B cell (primary cell): ENCODE measurements at regions not wholly inside any gene's neighbourhood (a gene's known extent, or its start where the extent isn't known, plus 50 kb on each side); places are given as distances from the start of the nearest gene placed in this dataset.

Experiments used
- ATAC-seq: fragments of 200-7000 bp; cut with Tn5 transposase; one replicate; pipeline ENCODE4 v1.10.0; 2021; ENCODE audit warnings: low read depth, mild to moderate bottlenecking, moderate number of reproducible peaks, moderate library complexity
- CTCF ChIA-PET: fragments of 350-600 bp; sonication (Branson Sonifier 250); formaldehyde crosslinking; loops from one replicate; lab custom pipeline; 2021; ENCODE audit warnings: antibody characterized with exemption, inconsistent platforms; lab: Charles Lee
- POLR2A ChIA-PET: fragments of 350-600 bp; sonication (Branson Sonifier 250); formaldehyde crosslinking; loops from one replicate; lab custom pipeline; 2021; ENCODE audit warnings: antibody characterized with exemption; lab: Charles Lee
- DNase-seq: peaks from one replicate; pipeline ENCODE4 v3.0.0; 2013
- H2AFZ ChIP-seq: 2 replicates; pipeline ENCODE4 v1.6.1; 2012; ENCODE audit warnings: mild to moderate bottlenecking, low read depth, low read length; ENCODE audit not compliant: insufficient read depth, poor library complexity, severe bottlenecking
- H3K27ac ChIP-seq, 2 donors: 1 replicate in 1 of 2; 2 replicates in 1 of 2; pipeline ENCODE4 v1.5.1; 2012 to 2013; ENCODE audit warnings: low read length in 2 of 2, mild to moderate bottlenecking in 2 of 2, moderate library complexity in 1 of 2
- H3K27me3 ChIP-seq, 4 experiments: fragments of 200-600 bp in 1 of 4; sonication (generic) in 1 of 4; replicated peaks in 1 of 4; 1 replicate in 2 of 4; 2 replicates in 2 of 4; pipeline versions ENCODE4 v1.6.1 to v1.7.0; 2013 to 2016; ENCODE audit warnings: low read length in 3 of 4, mild to moderate bottlenecking in 2 of 4, mixed read lengths in 1 of 4, moderate library complexity in 1 of 4; ENCODE audit not compliant: insufficient read depth in 4 of 4, control insufficient read depth in 3 of 4; ENCODE audit errors: control extremely low read depth in 1 of 4
- H3K36me3 ChIP-seq, 2 experiments: replicated peaks in 1 of 2; 1 replicate in 1 of 2; 2 replicates in 1 of 2; pipeline versions ENCODE4 v1.6.1 to v1.7.1; 2013; ENCODE audit warnings: low read length in 1 of 2; ENCODE audit not compliant: insufficient read depth in 2 of 2, control insufficient read depth in 1 of 2; ENCODE audit errors: control extremely low read depth in 1 of 2, extremely low read depth in 1 of 2
- H3K4me1 ChIP-seq, 2 donors: fragments of 200-600 bp in 1 of 2; sonication (generic) in 1 of 2; 1 replicate in 1 of 2; 2 replicates in 1 of 2; pipeline versions ENCODE4 v1.5.1 to v1.6.1; 2013 to 2017; ENCODE audit warnings: low read length in 2 of 2; ENCODE audit not compliant: control insufficient read depth in 2 of 2, insufficient read depth in 2 of 2
- H3K4me2 ChIP-seq: replicated peaks from 2 replicates; pipeline ENCODE3; 2012; ENCODE audit warnings: mild to moderate bottlenecking, low read depth, low read length; ENCODE audit not compliant: poor library complexity, severe bottlenecking
- H3K4me3 ChIP-seq, 5 experiments: fragments of 200-600 bp in 1 of 5; sonication (generic) in 1 of 5; 1 replicate in 3 of 5; 2 replicates in 2 of 5; pipeline versions ENCODE4 v1.5.1 to v1.7.0; 2011 to 2016; ENCODE audit warnings: low read length in 4 of 5, mild to moderate bottlenecking in 4 of 5, low read depth in 2 of 5, control low read depth in 1 of 5, moderate library complexity in 1 of 5; ENCODE audit not compliant: insufficient read depth in 1 of 5; ENCODE audit errors: control extremely low read depth in 1 of 5, extremely low read depth in 1 of 5
- H3K79me2 ChIP-seq: fragments of 200-600 bp; sonication (generic); one replicate; pipeline ENCODE4 v1.6.0; 2016; ENCODE audit warnings: low read length; ENCODE audit not compliant: control insufficient read depth, insufficient read depth
- H3K9ac ChIP-seq: fragments of 200-600 bp; sonication (generic); 2 replicates; pipeline ENCODE4 v1.6.1; 2017; ENCODE audit warnings: mild to moderate bottlenecking, low read length, moderate library complexity
- H3K9me3 ChIP-seq, 3 donors: one replicate each; pipeline versions ENCODE4 v1.6.1 to v1.7.1; 2013; ENCODE audit warnings: low read length in 2 of 3; ENCODE audit not compliant: control insufficient read depth in 2 of 3, insufficient read depth in 1 of 3; ENCODE audit errors: control extremely low read depth in 1 of 3
- H4K20me1 ChIP-seq: 2 replicates; pipeline ENCODE4 v1.6.0; 2012; ENCODE audit warnings: mild to moderate bottlenecking, low read length; ENCODE audit not compliant: insufficient read depth, control insufficient read depth, poor library complexity, severe bottlenecking
- H3K27ac Mint-ChIP-seq: one replicate; pipeline ENCODE4 v1.8.0; 2021; ENCODE audit warnings: mixed read lengths
- H3K27me3 Mint-ChIP-seq: one replicate; pipeline ENCODE4 v1.8.0; 2021; ENCODE audit warnings: mixed read lengths
- H3K4me1 Mint-ChIP-seq: one replicate; pipeline ENCODE4 v1.8.0; 2021; ENCODE audit warnings: mixed read lengths
- H3K4me3 Mint-ChIP-seq: one replicate; pipeline ENCODE4 v1.8.0; 2021; ENCODE audit warnings: mixed read lengths
- H3K9me3 Mint-ChIP-seq: one replicate; pipeline ENCODE4 v1.8.0; 2022; ENCODE audit warnings: mixed read lengths; ENCODE audit not compliant: insufficient read depth
- EZH2 ChIP-seq: IDR thresholded peaks from 2 replicates; pipeline ENCODE4 v1.6.1; 2012; ENCODE audit warnings: borderline replicate concordance, low read depth, mild to moderate bottlenecking, moderate library complexity, low read length; ENCODE audit not compliant: insufficient read depth, poor library complexity, severe bottlenecking
- WGBS: methylation state at CpG from one replicate; pipeline ENCODE4 v1.1.5; 2013; ENCODE audit warnings: missing lambda C conversion rate; ENCODE audit not compliant: insufficient coverage; 5-methylcytosine and 5-hydroxymethylcytosine counted together
- intact Hi-C: fragments of 100-400 bp; cut with micrococcal nuclease; formaldehyde crosslinking; loops from one replicate; pipeline ENCODE4 v1.10.0; 2022
- TF ChIP-seq, protein P1 (sequence below): fragments of 200-600 bp; IDR thresholded peaks from one replicate; pipeline ENCODE4 v1.8.0; 2022; ENCODE audit warnings: antibody characterized with exemption, mild to moderate bottlenecking

DNA sequence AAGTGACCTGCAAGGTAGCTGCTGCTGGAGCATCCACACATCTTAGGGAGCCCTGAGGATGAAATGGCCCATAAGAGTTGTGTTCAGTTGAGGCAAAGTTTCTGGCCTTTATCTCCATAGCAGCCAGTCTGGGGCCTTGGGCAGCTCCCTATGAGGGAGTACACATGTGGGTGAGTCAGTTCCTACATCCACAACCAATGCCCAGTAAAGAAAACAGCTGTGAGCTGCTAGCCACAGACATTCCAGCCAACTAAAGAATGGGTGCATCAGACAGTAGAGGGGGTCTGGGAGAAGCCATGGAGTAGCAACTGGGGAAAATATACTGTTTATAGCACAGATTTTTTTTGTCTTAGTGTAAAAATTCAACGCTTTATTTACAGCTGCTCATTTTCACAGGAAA lies 720.7 kb downstream of the TLE1 start:
- Histone ChIP-seq H3K27me3 (no peaks in the 10 kb centered on the region), H3K79me2 (no peaks in the 10 kb centered on the region), H3K4me3 (no peak overlapping the region), H3K36me3 (no peaks in the 10 kb centered on the region), H3K4me1 (no peaks in the 10 kb centered on the region), H4K20me1 (no peaks in the 10 kb centered on the region), H3K9ac (no peak overlapping the region), H3K4me2 (no peak overlapping the region), H2AFZ (no peak overlapping the region), H3K27ac (no peak overlapping the region), H3K9me3 (peaks cover 0 to 7% (median 0%) of the 10 kb centered on the region in 3 donors)
- CTCF ChIA-PET, result interaction anchor here (1.1 kb wide), 1 partner anchor 9 kb away, joined by 3 read pairs; no protein-coding TSS in a partner anchor
- Mint-ChIP-seq H3K27me3 (no peaks in the 10 kb centered on the region), H3K4me3 (no peak overlapping the region), H3K27ac (no peak overlapping the region), H3K4me1 (no peaks in the 10 kb centered on the region), H3K9me3 (peaks cover 7% of the 10 kb centered on the region)
- ATAC-seq (no peak), DNase-seq (no peak)
- POLR2A ChIA-PET, result no interaction called here
- intact Hi-C loops, result no loop called here
- no CpG with 5 or more reads among the region's 1 CpG for WGBS
- TF ChIP-seq, protein P1, sequence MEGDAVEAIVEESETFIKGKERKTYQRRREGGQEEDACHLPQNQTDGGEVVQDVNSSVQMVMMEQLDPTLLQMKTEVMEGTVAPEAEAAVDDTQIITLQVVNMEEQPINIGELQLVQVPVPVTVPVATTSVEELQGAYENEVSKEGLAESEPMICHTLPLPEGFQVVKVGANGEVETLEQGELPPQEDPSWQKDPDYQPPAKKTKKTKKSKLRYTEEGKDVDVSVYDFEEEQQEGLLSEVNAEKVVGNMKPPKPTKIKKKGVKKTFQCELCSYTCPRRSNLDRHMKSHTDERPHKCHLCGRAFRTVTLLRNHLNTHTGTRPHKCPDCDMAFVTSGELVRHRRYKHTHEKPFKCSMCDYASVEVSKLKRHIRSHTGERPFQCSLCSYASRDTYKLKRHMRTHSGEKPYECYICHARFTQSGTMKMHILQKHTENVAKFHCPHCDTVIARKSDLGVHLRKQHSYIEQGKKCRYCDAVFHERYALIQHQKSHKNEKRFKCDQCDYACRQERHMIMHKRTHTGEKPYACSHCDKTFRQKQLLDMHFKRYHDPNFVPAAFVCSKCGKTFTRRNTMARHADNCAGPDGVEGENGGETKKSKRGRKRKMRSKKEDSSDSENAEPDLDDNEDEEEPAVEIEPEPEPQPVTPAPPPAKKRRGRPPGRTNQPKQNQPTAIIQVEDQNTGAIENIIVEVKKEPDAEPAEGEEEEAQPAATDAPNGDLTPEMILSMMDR, result no peak
- no peak for TF ChIP-seq EZH2

DNA sequence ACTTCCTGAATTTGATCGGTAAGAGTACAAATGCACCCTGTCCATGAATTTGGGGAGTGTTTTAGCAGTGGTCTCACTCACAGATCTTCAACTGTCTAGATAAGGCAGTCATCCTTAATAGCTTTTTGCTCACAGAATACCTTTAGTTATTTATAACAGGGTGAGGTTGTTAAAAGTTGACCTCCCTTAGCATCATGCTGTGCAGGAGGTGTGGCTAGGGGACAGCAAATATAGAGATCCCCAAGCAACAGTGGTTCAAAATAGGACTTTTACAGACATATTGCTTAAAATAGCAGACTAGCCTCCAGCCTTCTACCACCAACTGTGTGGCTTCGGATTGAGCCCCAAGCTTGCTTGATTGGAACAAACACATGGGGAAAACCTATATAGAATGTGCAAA lies 724.4 kb downstream of the TLE1 start:
- Histone ChIP-seq H3K9ac (no peak overlapping the region), H3K4me1 (no peaks in the 10 kb centered on the region), H3K27ac (no peak overlapping the region), H3K79me2 (no peaks in the 10 kb centered on the region), H3K4me2 (no peak overlapping the region), H4K20me1 (no peaks in the 10 kb centered on the region), H3K27me3 (no peaks in the 10 kb centered on the region), H3K36me3 (no peaks in the 10 kb centered on the region), H3K4me3 (no peak overlapping the region), H2AFZ (no peak overlapping the region), H3K9me3 (no peaks in the 10 kb centered on the region)
- no peak overlapping the region for H3K27ac Mint-ChIP-seq
- CTCF ChIA-PET, result no interaction called here
- no peaks in the 10 kb centered on the region for H3K4me1 Mint-ChIP-seq
- no peak for TF ChIP-seq EZH2
- TF ChIP-seq, protein P1, result no peak
- POLR2A ChIA-PET, result no interaction called here
- ATAC-seq (no peak), DNase-seq (no peak)
- intact Hi-C loops, result no loop called here
- WGBS, result no CpG with 5 or more reads among the region's 2 CpGs
- no peaks in the 10 kb centered on the region for H3K9me3 Mint-ChIP-seq
- H3K4me3 Mint-ChIP-seq, result no peak overlapping the region
- H3K27me3 Mint-ChIP-seq, result no peaks in the 10 kb centered on the region
